ENCODE measurements at regions not wholly inside any gene's neighbourhood (a gene's known extent, or its start where the extent isn't known, plus 50 kb on each side); places are given as distances from the start of the nearest gene placed in this dataset.

DNA sequence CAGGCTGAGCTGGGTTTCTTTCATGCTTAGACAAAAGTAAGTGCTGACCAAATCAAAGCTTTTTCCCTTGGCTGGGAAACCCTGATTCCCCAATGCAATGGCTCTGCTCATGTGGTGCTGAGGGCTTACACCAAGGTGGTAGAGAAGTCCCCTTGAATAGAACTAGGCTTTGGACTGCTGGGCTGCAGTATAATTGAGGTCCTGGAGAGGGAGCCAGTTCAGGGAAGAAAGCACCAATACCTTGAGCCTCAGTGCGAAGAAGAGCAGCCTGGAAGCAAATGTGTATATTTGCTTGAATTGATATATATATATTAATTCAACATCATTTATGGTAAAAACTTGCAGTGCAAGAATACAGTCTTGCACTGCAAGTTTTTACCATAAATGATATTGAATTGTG is 391.1 kb downstream of the RPS24 start:
- TF ChIP-seq, protein P1, sequence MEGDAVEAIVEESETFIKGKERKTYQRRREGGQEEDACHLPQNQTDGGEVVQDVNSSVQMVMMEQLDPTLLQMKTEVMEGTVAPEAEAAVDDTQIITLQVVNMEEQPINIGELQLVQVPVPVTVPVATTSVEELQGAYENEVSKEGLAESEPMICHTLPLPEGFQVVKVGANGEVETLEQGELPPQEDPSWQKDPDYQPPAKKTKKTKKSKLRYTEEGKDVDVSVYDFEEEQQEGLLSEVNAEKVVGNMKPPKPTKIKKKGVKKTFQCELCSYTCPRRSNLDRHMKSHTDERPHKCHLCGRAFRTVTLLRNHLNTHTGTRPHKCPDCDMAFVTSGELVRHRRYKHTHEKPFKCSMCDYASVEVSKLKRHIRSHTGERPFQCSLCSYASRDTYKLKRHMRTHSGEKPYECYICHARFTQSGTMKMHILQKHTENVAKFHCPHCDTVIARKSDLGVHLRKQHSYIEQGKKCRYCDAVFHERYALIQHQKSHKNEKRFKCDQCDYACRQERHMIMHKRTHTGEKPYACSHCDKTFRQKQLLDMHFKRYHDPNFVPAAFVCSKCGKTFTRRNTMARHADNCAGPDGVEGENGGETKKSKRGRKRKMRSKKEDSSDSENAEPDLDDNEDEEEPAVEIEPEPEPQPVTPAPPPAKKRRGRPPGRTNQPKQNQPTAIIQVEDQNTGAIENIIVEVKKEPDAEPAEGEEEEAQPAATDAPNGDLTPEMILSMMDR (IDR thresholded peaks at IDR 0.05) = no peak
- Histone ChIP-seq H3K9me3 (no peaks in the 10 kb centered on the region), H3K4me3 (no peak overlapping the region), H3K36me3 (no peaks in the 10 kb centered on the region), H3K4me1 (no peaks in the 10 kb centered on the region), H3K27me3 (no peaks in the 10 kb centered on the region), H3K27ac (no peak overlapping the region)
- DNase-seq (no peak), ATAC-seq (peak in 1 of 4 donors; percentile 71), FAIRE-seq (no peak)
- intact Hi-C loops (cut with DNase I) = no loop called here
- WGBS, 2 donors = 80 to 95% methylated on average over 1 of the region's 1 CpG

DNA sequence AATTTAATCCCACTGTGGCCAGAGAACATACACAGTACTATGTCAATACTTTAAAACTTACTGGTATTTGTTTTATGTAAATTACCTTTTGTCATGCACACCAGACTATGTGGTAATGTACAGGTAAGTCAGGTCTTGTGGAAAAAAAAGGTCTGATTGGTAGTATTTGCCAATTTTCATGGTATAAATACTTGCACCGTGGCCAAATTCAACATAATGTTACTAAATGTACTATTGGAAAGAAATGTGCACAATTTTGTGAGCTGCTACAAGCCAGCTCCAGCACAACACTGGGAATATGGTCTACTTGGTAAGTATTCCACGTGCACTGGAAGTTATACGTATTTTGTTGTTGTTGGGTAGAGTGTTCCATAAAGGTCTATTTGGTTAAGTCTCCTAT is 392.5 kb downstream of the RPS24 start:
- no peaks in the 10 kb centered on the region for H3K36me3 ChIP-seq
- 86 to 91% methylated on average over 3 of the region's 3 CpGs for WGBS, 2 donors
- no peaks in the 10 kb centered on the region for H3K27me3 ChIP-seq
- ATAC-seq (no peak), FAIRE-seq (no peak), DNase-seq (no peak)
- H3K4me1 ChIP-seq = no peaks in the 10 kb centered on the region
- no peak overlapping the region for H3K4me3 ChIP-seq
- intact Hi-C loops (cut with DNase I) = no loop called here
- TF ChIP-seq, protein P1 (IDR thresholded peaks at IDR 0.05) = no peak
- H3K27ac ChIP-seq = no peak overlapping the region
- no peaks in the 10 kb centered on the region for H3K9me3 ChIP-seq

DNA sequence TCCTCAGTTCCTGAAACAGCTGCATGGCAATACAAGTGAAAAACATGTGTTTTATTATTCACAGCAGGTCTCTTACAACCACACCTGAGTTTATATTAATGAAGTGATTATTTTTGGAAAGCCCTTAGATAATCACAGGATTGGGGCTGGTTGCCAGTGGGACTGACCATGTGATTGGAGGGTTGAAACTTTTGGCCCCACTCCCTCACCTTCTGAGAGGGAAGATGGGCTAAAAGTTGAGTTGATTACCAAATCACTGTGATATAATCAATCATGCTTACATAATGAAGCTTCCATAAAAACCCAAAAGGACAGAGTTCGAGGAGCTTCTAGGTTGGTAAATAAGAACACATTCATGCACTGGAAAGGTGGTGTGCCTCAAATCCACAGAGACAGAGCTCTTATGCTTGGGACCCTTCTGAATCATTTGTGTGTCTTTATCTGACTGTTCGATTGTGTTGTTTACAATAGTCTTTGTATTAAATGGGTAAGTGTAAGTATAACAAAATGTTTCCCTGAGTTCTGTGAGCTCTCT is 393.9 kb downstream of the RPS24 start:
- Histone ChIP-seq H3K4me3 (no peak overlapping the region), H3K9me3 (no peaks in the 10 kb centered on the region), H3K27ac (no peak overlapping the region), H3K36me3 (no peaks in the 10 kb centered on the region), H3K4me1 (no peaks in the 10 kb centered on the region), H3K27me3 (no peaks in the 10 kb centered on the region)
- 69 to 80% methylated on average over 2 of the region's 2 CpGs for WGBS, 2 donors
- intact Hi-C loops (cut with DNase I) = no loop called here
- ATAC-seq = no peak
- no peak for DNase-seq
- TF ChIP-seq, protein P1 (IDR thresholded peaks at IDR 0.05) = no peak
- FAIRE-seq = no peak

DNA sequence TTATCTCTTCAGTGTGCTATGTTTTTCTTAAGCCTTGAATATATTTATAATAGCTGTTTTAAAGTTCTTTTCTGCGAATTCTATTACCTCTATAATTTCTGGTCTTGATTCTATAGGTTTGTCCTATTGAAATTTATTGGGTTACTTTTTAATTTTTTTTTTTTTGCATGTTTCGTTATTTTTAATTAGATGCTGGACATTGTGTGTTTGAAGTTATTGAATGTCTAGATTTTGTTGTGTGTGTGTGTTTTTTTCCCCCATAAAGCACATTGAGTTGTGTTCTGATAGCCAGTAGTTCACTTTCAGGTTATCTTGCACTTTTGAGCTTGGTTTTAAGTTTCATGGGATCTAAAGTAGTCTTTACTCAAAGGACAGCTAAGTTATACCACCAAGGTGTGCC is 394.9 kb downstream of the RPS24 start:
- no peaks in the 10 kb centered on the region for H3K36me3 ChIP-seq
- no peaks in the 10 kb centered on the region for H3K9me3 ChIP-seq
- H3K4me3 ChIP-seq = no peak overlapping the region
- no peaks in the 10 kb centered on the region for H3K4me1 ChIP-seq
- H3K27ac ChIP-seq = no peak overlapping the region
- TF ChIP-seq, protein P1 (IDR thresholded peaks at IDR 0.05) = no peak
- WGBS, 2 donors = 74 to 90% methylated on average over 2 of the region's 2 CpGs
- DNase-seq (no peak), FAIRE-seq (peak; percentile 32), ATAC-seq (no peak)
- intact Hi-C loops (cut with DNase I) = no loop called here
- no peaks in the 10 kb centered on the region for H3K27me3 ChIP-seq

DNA sequence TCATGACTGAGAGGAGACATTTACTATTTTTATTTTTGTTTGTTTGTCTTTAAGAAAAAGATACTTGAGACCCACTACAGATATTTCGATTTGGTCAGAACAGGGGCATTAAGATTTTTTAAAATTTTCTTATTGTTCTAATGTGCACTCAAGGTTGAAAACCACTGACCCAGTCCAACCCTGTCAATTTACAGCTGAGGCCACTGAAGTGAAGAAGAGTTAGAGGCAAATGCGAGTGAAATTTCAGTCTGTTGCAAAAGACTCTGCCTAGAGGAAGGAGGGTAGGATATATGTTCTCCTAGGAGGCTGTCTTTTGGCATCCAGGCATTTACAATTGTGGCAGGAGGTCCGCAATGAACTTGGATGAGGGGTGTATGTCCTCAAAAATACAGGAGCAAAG is 396.3 kb downstream of the RPS24 start:
- ATAC-seq (no peak), DNase-seq (no peak), FAIRE-seq (no peak)
- Histone ChIP-seq H3K4me1 (no peaks in the 10 kb centered on the region), H3K4me3 (no peak overlapping the region), H3K9me3 (no peaks in the 10 kb centered on the region), H3K27ac (no peak overlapping the region), H3K36me3 (no peaks in the 10 kb centered on the region), H3K27me3 (no peaks in the 10 kb centered on the region)
- TF ChIP-seq, protein P1 (IDR thresholded peaks at IDR 0.05) = no peak
- intact Hi-C loops (cut with DNase I) = no loop called here
- WGBS, 2 donors = 75 to 80% methylated on average over 3 of the region's 3 CpGs

All from pancreas (tissue), 10 donors.